Fibroblast of mammary gland (primary cell): ENCODE measurements at regions not wholly inside any gene's neighbourhood (a gene's known extent, or its start where the extent isn't known, plus 50 kb on each side); places are given as distances from the start of the nearest gene placed in this dataset.

Experiments
- DNase-seq: peaks from one replicate; pipeline ENCODE4 v3.0.0-alpha.2; 2010; ENCODE audit warnings: low read depth
- H3K4me3 ChIP-seq: 2 replicates; pipeline ENCODE4 v1.5.1; 2011; ENCODE audit warnings: low read depth, mild to moderate bottlenecking, low read length, moderate library complexity; ENCODE audit not compliant: control insufficient read depth
- TF ChIP-seq, protein P1 (sequence below): conservative IDR thresholded peaks from 2 replicates; pipeline ENCODE4 v1.5.1; 2011; ENCODE audit warnings: low read depth, low read length, inconsistent platforms; ENCODE audit not compliant: control insufficient read depth, insufficient read depth

- H3K4me3 ChIP-seq: no peak overlapping the region
- DNase-seq: peak; percentile 93
- TF ChIP-seq, protein P1, sequence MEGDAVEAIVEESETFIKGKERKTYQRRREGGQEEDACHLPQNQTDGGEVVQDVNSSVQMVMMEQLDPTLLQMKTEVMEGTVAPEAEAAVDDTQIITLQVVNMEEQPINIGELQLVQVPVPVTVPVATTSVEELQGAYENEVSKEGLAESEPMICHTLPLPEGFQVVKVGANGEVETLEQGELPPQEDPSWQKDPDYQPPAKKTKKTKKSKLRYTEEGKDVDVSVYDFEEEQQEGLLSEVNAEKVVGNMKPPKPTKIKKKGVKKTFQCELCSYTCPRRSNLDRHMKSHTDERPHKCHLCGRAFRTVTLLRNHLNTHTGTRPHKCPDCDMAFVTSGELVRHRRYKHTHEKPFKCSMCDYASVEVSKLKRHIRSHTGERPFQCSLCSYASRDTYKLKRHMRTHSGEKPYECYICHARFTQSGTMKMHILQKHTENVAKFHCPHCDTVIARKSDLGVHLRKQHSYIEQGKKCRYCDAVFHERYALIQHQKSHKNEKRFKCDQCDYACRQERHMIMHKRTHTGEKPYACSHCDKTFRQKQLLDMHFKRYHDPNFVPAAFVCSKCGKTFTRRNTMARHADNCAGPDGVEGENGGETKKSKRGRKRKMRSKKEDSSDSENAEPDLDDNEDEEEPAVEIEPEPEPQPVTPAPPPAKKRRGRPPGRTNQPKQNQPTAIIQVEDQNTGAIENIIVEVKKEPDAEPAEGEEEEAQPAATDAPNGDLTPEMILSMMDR: no peak
These were observed 461.3 kb downstream of the ENC1 start for GRCh38 chr5:74179179-74179578.

- TF ChIP-seq, protein P1: no peak
- DNase-seq: no peak
- H3K4me3 ChIP-seq: no peak overlapping the region
These were observed 462.6 kb downstream of the ENC1 start for GRCh38 chr5:74177961-74178360.

GRCh38 chr5:74174366-74174765 is 466.2 kb downstream of the ENC1 start:
- DNase-seq: no peak
- TF ChIP-seq, protein P1: no peak
- no peak overlapping the region for H3K4me3 ChIP-seq

- no peak for DNase-seq
- TF ChIP-seq, protein P1: no peak
- H3K4me3 ChIP-seq: no peak overlapping the region
These were observed 466.9 kb downstream of the ENC1 start for GRCh38 chr5:74173665-74174064.

DNA sequence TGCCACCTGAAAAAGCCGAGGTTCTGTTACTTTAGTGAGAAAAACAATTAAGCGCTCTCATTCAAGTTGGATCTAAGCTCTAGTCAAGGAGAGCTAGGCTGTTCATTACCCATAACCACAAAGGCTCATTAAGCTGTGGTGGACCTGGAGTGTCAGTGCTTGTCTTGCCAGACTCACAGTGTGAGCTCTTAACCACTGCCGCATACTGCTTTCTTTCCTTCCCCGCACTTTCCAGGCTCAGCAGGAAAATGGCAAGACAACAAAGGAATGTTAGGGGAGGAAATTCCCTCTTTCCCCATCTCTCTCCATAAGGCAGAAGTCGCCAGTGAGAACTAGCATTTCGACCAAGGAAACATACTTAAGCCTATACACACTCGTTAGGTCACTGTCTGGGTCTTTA is 467.3 kb downstream of the ENC1 start:
- TF ChIP-seq, protein P1: no peak
- no peak for DNase-seq
- no peak overlapping the region for H3K4me3 ChIP-seq

DNA sequence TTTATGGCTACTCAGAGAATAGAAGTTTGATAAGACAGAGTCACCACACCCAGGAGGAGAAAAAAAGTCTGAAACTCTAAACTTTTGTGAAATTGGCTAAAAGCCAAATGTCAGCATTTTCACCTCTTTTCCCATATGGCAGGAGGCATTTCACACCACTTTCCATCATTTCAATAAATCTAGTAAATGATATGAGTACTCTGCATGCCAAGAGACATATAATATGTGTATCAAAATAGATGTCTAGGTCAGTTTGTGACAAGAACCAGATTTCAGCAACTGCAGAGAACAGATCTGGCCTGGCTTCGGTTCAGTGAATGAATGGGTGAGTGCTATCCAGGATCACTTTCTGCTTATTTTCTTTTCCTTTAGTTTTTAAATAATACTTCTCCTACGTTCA is 470.8 kb downstream of the ENC1 start:
- TF ChIP-seq, protein P1: no peak
- no peak overlapping the region for H3K4me3 ChIP-seq
- no peak for DNase-seq

GRCh38 chr5:74167930-74168315 is 472.6 kb downstream of the ENC1 start:
- DNase-seq: no peak
- no peak overlapping the region for H3K4me3 ChIP-seq
- TF ChIP-seq, protein P1: no peak
